GM12878 (cell line): ENCODE measurements at regions not wholly inside any gene's neighbourhood (a gene's known extent, or its start where the extent isn't known, plus 50 kb on each side); places are given as distances from the start of the nearest gene placed in this dataset.

ENCODE experiments used
- ATAC-seq: fragments of 200-7000 bp; cut with Tn5 transposase; 3 replicates; pipeline ENCODE4 v1.9.1; 2020; ENCODE audit warnings: mild to moderate bottlenecking, moderate library complexity
- BruUV-seq: library from RNA; stranded (reverse); fragments of 400-500 nt; replicated peaks from 2 replicates; lab custom pipeline; 2021; lab: Mats Ljungman, UMichigan
- CTCF ChIA-PET: fragments of 300-600 bp; sonication (Branson Sonifier 250); formaldehyde crosslinking; extraction: SDS; loops from one replicate; lab custom pipeline; 2021; ENCODE audit warnings: inconsistent platforms; lab: Yijun Ruan, JAX
- POLR2A ChIA-PET: fragments of 350-600 bp; formaldehyde crosslinking; extraction: SDS; loops from one replicate; lab custom pipeline; 2021; ENCODE audit warnings: inconsistent platforms; lab: Charles Lee
- RAD21 ChIA-PET: fragments of 300-600 bp; sonication (Branson Sonifier 250); formaldehyde crosslinking; loops from one replicate; lab custom pipeline; 2023; ENCODE audit warnings: antibody characterized with exemption; ENCODE audit not compliant: unreplicated experiment; lab: Charles Lee
- SMC1A ChIA-PET: fragments of 300-600 bp; sonication (Branson Sonifier 250); formaldehyde crosslinking; loops from one replicate; lab custom pipeline; 2023; ENCODE audit not compliant: unreplicated experiment, uncharacterized antibody; lab: Charles Lee
- DNase-seq: peaks from one replicate; pipeline ENCODE4 v3.0.0-alpha.2; 2011; ENCODE audit warnings: low read depth, low spot score
- FAIRE-seq: peaks from 3 replicates; lab custom pipeline; 2011; peaks lifted over from hg19 to GRCh38; lab: Jason Lieb, UNC
- H2AFZ ChIP-seq: 2 replicates; pipeline ENCODE4 v1.6.0; 2011; ENCODE audit warnings: low read depth, low read length, control low read depth; ENCODE audit not compliant: control insufficient read depth
- H3K27ac ChIP-seq: 2 replicates; pipeline ENCODE4 v1.5.1; 2011; ENCODE audit warnings: control low read depth; ENCODE audit not compliant: control insufficient read depth, insufficient read depth
- H3K27me3 ChIP-seq, 2 experiments: replicated peaks in 1 of 2; 2 replicates each; pipeline versions ENCODE4 v1.6.0 to v1.6.1; 2011; ENCODE audit warnings: low read length in 1 of 2; ENCODE audit not compliant: control insufficient read depth in 2 of 2, insufficient read depth in 2 of 2
- H3K36me3 ChIP-seq, 2 experiments: 2 replicates each; pipeline ENCODE4 v1.5.1; 2011; ENCODE audit warnings: low read length in 1 of 2; ENCODE audit not compliant: control insufficient read depth in 2 of 2, insufficient read depth in 2 of 2
- H3K4me1 ChIP-seq: 2 replicates; pipeline ENCODE4 v1.6.1; 2011; ENCODE audit warnings: mild to moderate bottlenecking, low read length, moderate library complexity, mixed read lengths; ENCODE audit not compliant: control insufficient read depth, insufficient read depth
- H3K4me2 ChIP-seq: 2 replicates; pipeline ENCODE4 v1.6.0; 2011; ENCODE audit warnings: control low read depth; ENCODE audit not compliant: control insufficient read depth, insufficient read depth
- H3K4me3 ChIP-seq: fragments of 200-600 bp; sonication (generic); 2 replicates; pipeline ENCODE4 v1.5.1; 2016
- H3K79me2 ChIP-seq: 2 replicates; pipeline ENCODE4 v1.6.0; 2011; ENCODE audit warnings: low read length; ENCODE audit not compliant: control insufficient read depth, insufficient read depth
- H3K9ac ChIP-seq: 2 replicates; pipeline ENCODE4 v1.8.0; 2011; ENCODE audit warnings: low read length, control low read depth, mixed read lengths; ENCODE audit not compliant: control insufficient read depth, insufficient read depth
- H3K9me3 ChIP-seq: replicated peaks from 3 replicates; pipeline ENCODE4 v1.5.1; 2011; ENCODE audit warnings: mild to moderate bottlenecking, low read length; ENCODE audit not compliant: control insufficient read depth, insufficient read depth
- H4K20me1 ChIP-seq: 2 replicates; pipeline ENCODE4 v1.6.0; 2011; ENCODE audit not compliant: control insufficient read depth, insufficient read depth
- CBX5 ChIP-seq: sonication (generic); IDR thresholded peaks from 2 replicates; pipeline ENCODE4 v1.6.1; 2016; ENCODE audit warnings: low read depth, moderate library complexity, mild to moderate bottlenecking, inconsistent platforms
- CREB1 ChIP-seq: IDR thresholded peaks from 2 replicates; pipeline ENCODE4 v1.6.1; 2012; ENCODE audit warnings: low read depth, mild to moderate bottlenecking, inconsistent platforms
- MEF2A ChIP-seq: IDR thresholded peaks from 2 replicates; pipeline ENCODE4 v1.6.1; 2011; ENCODE audit warnings: low read depth, mild to moderate bottlenecking, low read length, moderate library complexity; ENCODE audit not compliant: insufficient read depth
- NFXL1 ChIP-seq: fragments of 450-650 bp; IDR thresholded peaks from 2 replicates; pipeline ENCODE4 v1.6.1; 2017; ENCODE audit warnings: antibody characterized with exemption, mild to moderate bottlenecking, borderline replicate concordance
- NFYB ChIP-seq: IDR thresholded peaks from 2 replicates; pipeline ENCODE4 v1.6.1; 2011; ENCODE audit warnings: low read depth, mild to moderate bottlenecking, low read length, improper control_type of control experiment, moderate library complexity; ENCODE audit not compliant: insufficient read depth
- PAX8 ChIP-seq: fragments of 450-650 bp; IDR thresholded peaks from 2 replicates; pipeline ENCODE4 v1.6.1; 2017; ENCODE audit warnings: mild to moderate bottlenecking, moderate library complexity
- SIN3A ChIP-seq: IDR thresholded peaks from 2 replicates; pipeline ENCODE4 v1.6.1; 2012; ENCODE audit warnings: low read depth, low read length, improper control_type of control experiment
- SMAD1 ChIP-seq: fragments of 450-650 bp; IDR thresholded peaks from 2 replicates; pipeline ENCODE4 v1.6.1; 2018; ENCODE audit warnings: mild to moderate bottlenecking, low read depth; ENCODE audit not compliant: partially characterized antibody
- SMAD5 ChIP-seq: IDR thresholded peaks from 2 replicates; pipeline ENCODE4 v1.6.1; 2016; ENCODE audit warnings: antibody characterized with exemption, low read depth
- ZNF24 ChIP-seq: fragments of 450-650 bp; IDR thresholded peaks from 2 replicates; pipeline ENCODE4 v1.6.1; 2017; ENCODE audit warnings: antibody characterized with exemption, mild to moderate bottlenecking
- WGBS: methylation state at CpG from one replicate; pipeline ENCODE4 v1.1.6; 2016; ENCODE audit warnings: low lambda C conversion rate; ENCODE audit not compliant: insufficient replicate concordance, insufficient coverage; ENCODE audit errors: missing lambda C conversion rate; 5-methylcytosine and 5-hydroxymethylcytosine counted together
- in situ Hi-C: fragments of 300-500 bp; cut with MboI; formaldehyde crosslinking; loops from 9 replicates; pipeline ENCODE4 v1.14.3; 2018; ENCODE audit warnings: mixed read lengths
- intact Hi-C: fragments of 100-400 bp; cut with micrococcal nuclease; formaldehyde crosslinking; loops from one replicate; pipeline ENCODE4 v1.14.2; 2022; ENCODE audit not compliant: unreplicated experiment
- TF ChIP-seq, protein P1 (sequence below): fragments of 150-350 bp; IDR thresholded peaks from 2 replicates; pipeline ENCODE4 v1.6.1; 2014; ENCODE audit warnings: mild to moderate bottlenecking, low read depth, low read length
- TF ChIP-seq, protein P2 (sequence below): IDR thresholded peaks from 2 replicates; pipeline ENCODE4 v1.6.1; 2012; ENCODE audit warnings: low read depth, low read length, improper control_type of control experiment
- TF ChIP-seq, protein P3 (sequence below): fragments of 450-650 bp; IDR thresholded peaks from 2 replicates; pipeline ENCODE4 v1.6.1; 2014; ENCODE audit warnings: mild to moderate bottlenecking

DNA sequence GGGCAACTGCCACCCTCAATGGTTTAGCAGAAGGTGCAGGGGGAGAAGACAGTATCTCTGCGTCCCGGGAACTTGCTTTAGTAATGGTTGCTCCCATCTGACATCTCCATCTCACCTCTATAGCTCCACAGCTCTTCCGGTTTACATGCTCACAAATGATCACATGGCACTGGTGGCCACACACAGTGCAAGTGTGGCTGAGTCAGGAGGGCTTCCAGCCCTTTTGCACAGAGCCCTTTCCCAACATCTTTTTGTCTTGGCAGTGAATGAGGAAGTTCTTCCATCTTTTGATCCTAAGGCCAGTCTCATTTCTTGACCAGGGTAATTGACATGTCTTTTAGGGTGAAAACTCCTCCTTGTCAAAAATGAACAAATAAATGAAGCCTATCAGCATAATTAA lies 347.7 kb downstream of the LPIN1 start:
- ChIA-PET POLR2A (interaction anchor here (2.0 kb wide), 1 partner anchor 8 kb away, joined by 5 read pairs; no protein-coding TSS in a partner anchor), RAD21 (no interaction called here), CTCF (no interaction called here), SMC1A (interaction anchor here (0.5 to 2.4 kb wide), 7 partner anchors 8 to 389 kb away, joined by 3 to 8 read pairs (median 4); no protein-coding TSS in a partner anchor)
- ATAC-seq = no peak
- intact Hi-C loops = no loop called here
- WGBS = 100% methylated on average over 3 of the region's 3 CpGs
- in situ Hi-C loops = no loop called here
- no peak overlapping the region for H3K9ac ChIP-seq
- no peak overlapping the region for H2AFZ ChIP-seq
- no peaks in the 10 kb centered on the region for H3K4me1 ChIP-seq
- no peaks in the 10 kb centered on the region for H3K79me2 ChIP-seq
- no peaks in the 10 kb centered on the region for H3K9me3 ChIP-seq
- no peaks in the 10 kb centered on the region for H4K20me1 ChIP-seq
- H3K27ac ChIP-seq = no peak overlapping the region
- DNase-seq = no peak
- no peak for TF ChIP-seq MEF2A
- no peak for TF ChIP-seq SIN3A
- TF ChIP-seq SMAD1 = no peak
- TF ChIP-seq SMAD5 = no peak
- TF ChIP-seq ZNF24 = no peak
- TF ChIP-seq, protein P1, sequence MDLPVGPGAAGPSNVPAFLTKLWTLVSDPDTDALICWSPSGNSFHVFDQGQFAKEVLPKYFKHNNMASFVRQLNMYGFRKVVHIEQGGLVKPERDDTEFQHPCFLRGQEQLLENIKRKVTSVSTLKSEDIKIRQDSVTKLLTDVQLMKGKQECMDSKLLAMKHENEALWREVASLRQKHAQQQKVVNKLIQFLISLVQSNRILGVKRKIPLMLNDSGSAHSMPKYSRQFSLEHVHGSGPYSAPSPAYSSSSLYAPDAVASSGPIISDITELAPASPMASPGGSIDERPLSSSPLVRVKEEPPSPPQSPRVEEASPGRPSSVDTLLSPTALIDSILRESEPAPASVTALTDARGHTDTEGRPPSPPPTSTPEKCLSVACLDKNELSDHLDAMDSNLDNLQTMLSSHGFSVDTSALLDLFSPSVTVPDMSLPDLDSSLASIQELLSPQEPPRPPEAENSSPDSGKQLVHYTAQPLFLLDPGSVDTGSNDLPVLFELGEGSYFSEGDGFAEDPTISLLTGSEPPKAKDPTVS = no peak
- TF ChIP-seq CBX5 = no peak
- TF ChIP-seq, protein P2, sequence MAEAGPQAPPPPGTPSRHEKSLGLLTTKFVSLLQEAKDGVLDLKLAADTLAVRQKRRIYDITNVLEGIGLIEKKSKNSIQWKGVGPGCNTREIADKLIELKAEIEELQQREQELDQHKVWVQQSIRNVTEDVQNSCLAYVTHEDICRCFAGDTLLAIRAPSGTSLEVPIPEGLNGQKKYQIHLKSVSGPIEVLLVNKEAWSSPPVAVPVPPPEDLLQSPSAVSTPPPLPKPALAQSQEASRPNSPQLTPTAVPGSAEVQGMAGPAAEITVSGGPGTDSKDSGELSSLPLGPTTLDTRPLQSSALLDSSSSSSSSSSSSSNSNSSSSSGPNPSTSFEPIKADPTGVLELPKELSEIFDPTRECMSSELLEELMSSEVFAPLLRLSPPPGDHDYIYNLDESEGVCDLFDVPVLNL = no peak
- TF ChIP-seq PAX8 = no peak
- no peak for TF ChIP-seq NFYB
- TF ChIP-seq, protein P3, sequence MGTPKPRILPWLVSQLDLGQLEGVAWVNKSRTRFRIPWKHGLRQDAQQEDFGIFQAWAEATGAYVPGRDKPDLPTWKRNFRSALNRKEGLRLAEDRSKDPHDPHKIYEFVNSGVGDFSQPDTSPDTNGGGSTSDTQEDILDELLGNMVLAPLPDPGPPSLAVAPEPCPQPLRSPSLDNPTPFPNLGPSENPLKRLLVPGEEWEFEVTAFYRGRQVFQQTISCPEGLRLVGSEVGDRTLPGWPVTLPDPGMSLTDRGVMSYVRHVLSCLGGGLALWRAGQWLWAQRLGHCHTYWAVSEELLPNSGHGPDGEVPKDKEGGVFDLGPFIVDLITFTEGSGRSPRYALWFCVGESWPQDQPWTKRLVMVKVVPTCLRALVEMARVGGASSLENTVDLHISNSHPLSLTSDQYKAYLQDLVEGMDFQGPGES = no peak
- TF ChIP-seq CREB1 = no peak
- TF ChIP-seq NFXL1 = no peak
- H3K36me3 ChIP-seq = no peaks in the 10 kb centered on the region
- BruUV-seq = no TSS peak
- H3K27me3 ChIP-seq = no peaks in the 10 kb centered on the region
- no peak overlapping the region for H3K4me3 ChIP-seq
- H3K4me2 ChIP-seq = no peak overlapping the region
- no peak for FAIRE-seq
